ENCODE measurements at regions not wholly inside any gene's neighbourhood (a gene's known extent, or its start where the extent isn't known, plus 50 kb on each side); places are given as distances from the start of the nearest gene placed in this dataset.

GRCh38 chr3:28139288-28139687, 102.1 kb upstream of the CMC1 start:
- H3K9ac ChIP-seq (ENCODE audit: low read length): no peak overlapping the region
- ATAC-seq: no peak
- intact Hi-C loops (cut with micrococcal nuclease): no loop called here
- H3K4me1 ChIP-seq (ENCODE audit: control insufficient read depth in 1 of 2, insufficient read depth in 2 of 2, low read length in 2 of 2): no peaks in the 10 kb centered on the region
- H3K79me2 ChIP-seq (ENCODE audit: insufficient read depth, low read length): no peaks in the 10 kb centered on the region
- no peak for DNase-seq (ENCODE audit: low read depth, low spot score)
- ChIA-PET CTCF (no interaction called here), RAD21 (ENCODE audit: low non-redundant PET in 1 of 2, low total read pairs in 2 of 2, uncharacterized antibody in 2 of 2, unreplicated experiment in 2 of 2) (no interaction called here), POLR2A (no interaction called here)
- H3K4me3 ChIP-seq (replicated peaks in 1 of 2; ENCODE audit: low read depth in 1 of 2, low read length in 2 of 2): no peak overlapping the region
- no peak overlapping the region for H3K27ac ChIP-seq (ENCODE audit: low read depth, low read length)
- no peak overlapping the region for H2AFZ ChIP-seq (ENCODE audit: low read depth, low read length, poor library complexity, severe bottlenecking)
- H3K9me3 ChIP-seq (ENCODE audit: control insufficient read depth in 1 of 2, insufficient read depth in 1 of 2, low read depth in 1 of 2, low read length in 2 of 2): no peaks in the 10 kb centered on the region
- no peaks in the 10 kb centered on the region for H4K20me1 ChIP-seq (ENCODE audit: insufficient read depth)
- H3K36me3 ChIP-seq (ENCODE audit: control insufficient read depth in 1 of 2, insufficient read depth in 2 of 2, low read length in 2 of 2): no peaks in the 10 kb centered on the region
- H3K9me2 ChIP-seq (ENCODE audit: insufficient read depth): no peaks in the 10 kb centered on the region
- TF ChIP-seq POLR2AphosphoS5 (IDR thresholded peaks at IDR 0.05; ENCODE audit: low read depth, low read length) (no peak), ATF3 (IDR thresholded peaks at IDR 0.05) (no peak), POLR2A (IDR thresholded peaks at IDR 0.05; ENCODE audit: borderline replicate concordance, extremely low read depth, insufficient read depth, insufficient read length) (no peak), ZNF274 (IDR thresholded peaks at IDR 0.05; ENCODE audit: low read depth, low read length) (no peak), CBX3 (IDR thresholded peaks at IDR 0.05; ENCODE audit: low read depth) (no peak), FOSL1 (IDR thresholded peaks at IDR 0.05; ENCODE audit: low read depth) (no peak), ZFX (IDR thresholded peaks at IDR 0.05) (no peak), TCF7L2 (IDR thresholded peaks at IDR 0.05; ENCODE audit: borderline replicate concordance, extremely low read depth, insufficient read depth, insufficient read length) (no peak), CEBPB (IDR thresholded peaks at IDR 0.05; ENCODE audit: low read depth) (no peak), RAD21 (IDR thresholded peaks at IDR 0.05; ENCODE audit: low read depth) (no peak), ELF1 (IDR thresholded peaks at IDR 0.05; ENCODE audit: borderline replicate concordance, low read depth) (no peak), MAX (IDR thresholded peaks at IDR 0.05) (no peak), CTCF (IDR thresholded peaks at IDR 0.05 in 2 of 3, conservative IDR thresholded peaks at IDR 0.05 in 1 of 3; ENCODE audit: borderline replicate concordance in 1 of 3, insufficient read depth in 1 of 3, low read depth in 2 of 3, low read length in 2 of 3) (no peak), SIN3A (IDR thresholded peaks at IDR 0.05; ENCODE audit: low read depth) (no peak), EZH2phosphoT487 (IDR thresholded peaks at IDR 0.05; ENCODE audit: borderline replicate concordance) (no peak), ZBTB33 (IDR thresholded peaks at IDR 0.05; ENCODE audit: extremely low read depth, insufficient replicate concordance, low read length) (no peak), JUND (IDR thresholded peaks at IDR 0.05) (no peak), EGR1 (IDR thresholded peaks at IDR 0.05; ENCODE audit: low read depth) (no peak), SP1 (IDR thresholded peaks at IDR 0.05; ENCODE audit: low read depth) (no peak)
- TF ChIP-seq, protein P1, sequence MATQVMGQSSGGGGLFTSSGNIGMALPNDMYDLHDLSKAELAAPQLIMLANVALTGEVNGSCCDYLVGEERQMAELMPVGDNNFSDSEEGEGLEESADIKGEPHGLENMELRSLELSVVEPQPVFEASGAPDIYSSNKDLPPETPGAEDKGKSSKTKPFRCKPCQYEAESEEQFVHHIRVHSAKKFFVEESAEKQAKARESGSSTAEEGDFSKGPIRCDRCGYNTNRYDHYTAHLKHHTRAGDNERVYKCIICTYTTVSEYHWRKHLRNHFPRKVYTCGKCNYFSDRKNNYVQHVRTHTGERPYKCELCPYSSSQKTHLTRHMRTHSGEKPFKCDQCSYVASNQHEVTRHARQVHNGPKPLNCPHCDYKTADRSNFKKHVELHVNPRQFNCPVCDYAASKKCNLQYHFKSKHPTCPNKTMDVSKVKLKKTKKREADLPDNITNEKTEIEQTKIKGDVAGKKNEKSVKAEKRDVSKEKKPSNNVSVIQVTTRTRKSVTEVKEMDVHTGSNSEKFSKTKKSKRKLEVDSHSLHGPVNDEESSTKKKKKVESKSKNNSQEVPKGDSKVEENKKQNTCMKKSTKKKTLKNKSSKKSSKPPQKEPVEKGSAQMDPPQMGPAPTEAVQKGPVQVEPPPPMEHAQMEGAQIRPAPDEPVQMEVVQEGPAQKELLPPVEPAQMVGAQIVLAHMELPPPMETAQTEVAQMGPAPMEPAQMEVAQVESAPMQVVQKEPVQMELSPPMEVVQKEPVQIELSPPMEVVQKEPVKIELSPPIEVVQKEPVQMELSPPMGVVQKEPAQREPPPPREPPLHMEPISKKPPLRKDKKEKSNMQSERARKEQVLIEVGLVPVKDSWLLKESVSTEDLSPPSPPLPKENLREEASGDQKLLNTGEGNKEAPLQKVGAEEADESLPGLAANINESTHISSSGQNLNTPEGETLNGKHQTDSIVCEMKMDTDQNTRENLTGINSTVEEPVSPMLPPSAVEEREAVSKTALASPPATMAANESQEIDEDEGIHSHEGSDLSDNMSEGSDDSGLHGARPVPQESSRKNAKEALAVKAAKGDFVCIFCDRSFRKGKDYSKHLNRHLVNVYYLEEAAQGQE (IDR thresholded peaks at IDR 0.05; ENCODE audit: low read depth): no peak
- no peaks in the 10 kb centered on the region for H3K27me3 ChIP-seq (ENCODE audit: insufficient read depth, low read length)
- no TSS peak for BruUV-seq (replicated peaks)
- H3K4me2 ChIP-seq (ENCODE audit: low read length): no peak overlapping the region
